ENCODE measurements at regions not wholly inside any gene's neighbourhood (a gene's known extent, or its start where the extent isn't known, plus 50 kb on each side); places are given as distances from the start of the nearest gene placed in this dataset.

DNA sequence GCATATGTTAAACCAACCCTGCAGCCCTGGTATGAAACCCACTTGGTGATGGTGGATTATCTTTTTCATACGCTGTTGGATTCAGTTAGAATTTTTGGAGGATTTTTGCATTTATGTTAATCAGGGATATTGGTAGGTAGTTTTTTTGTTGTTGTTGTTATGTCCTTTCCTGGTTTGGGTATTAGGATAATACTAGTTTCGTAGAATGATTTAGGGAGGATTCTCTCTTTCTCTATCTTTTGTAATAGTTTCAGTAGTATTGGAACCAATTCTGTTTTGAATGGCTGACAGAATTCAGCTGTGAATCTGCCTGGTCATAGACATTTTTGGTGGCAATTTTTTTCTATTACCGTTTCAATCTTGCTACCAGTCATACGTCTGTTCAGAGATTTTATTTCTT lies 305.4 kb downstream of the IDS start:
- Histone ChIP-seq H3K27ac (no peak overlapping the region), H3K4me1 (ENCODE audit: control insufficient read depth in 1 of 2, low read depth in 2 of 2) (no peaks in the 10 kb centered on the region), H3K36me3 (no peaks in the 10 kb centered on the region), H3K27me3 (replicated peaks; ENCODE audit: insufficient read depth) (no peaks in the 10 kb centered on the region), H3K9me3 (no peaks in the 10 kb centered on the region), H3K4me3 (no peak overlapping the region)
- TF ChIP-seq, protein P1, sequence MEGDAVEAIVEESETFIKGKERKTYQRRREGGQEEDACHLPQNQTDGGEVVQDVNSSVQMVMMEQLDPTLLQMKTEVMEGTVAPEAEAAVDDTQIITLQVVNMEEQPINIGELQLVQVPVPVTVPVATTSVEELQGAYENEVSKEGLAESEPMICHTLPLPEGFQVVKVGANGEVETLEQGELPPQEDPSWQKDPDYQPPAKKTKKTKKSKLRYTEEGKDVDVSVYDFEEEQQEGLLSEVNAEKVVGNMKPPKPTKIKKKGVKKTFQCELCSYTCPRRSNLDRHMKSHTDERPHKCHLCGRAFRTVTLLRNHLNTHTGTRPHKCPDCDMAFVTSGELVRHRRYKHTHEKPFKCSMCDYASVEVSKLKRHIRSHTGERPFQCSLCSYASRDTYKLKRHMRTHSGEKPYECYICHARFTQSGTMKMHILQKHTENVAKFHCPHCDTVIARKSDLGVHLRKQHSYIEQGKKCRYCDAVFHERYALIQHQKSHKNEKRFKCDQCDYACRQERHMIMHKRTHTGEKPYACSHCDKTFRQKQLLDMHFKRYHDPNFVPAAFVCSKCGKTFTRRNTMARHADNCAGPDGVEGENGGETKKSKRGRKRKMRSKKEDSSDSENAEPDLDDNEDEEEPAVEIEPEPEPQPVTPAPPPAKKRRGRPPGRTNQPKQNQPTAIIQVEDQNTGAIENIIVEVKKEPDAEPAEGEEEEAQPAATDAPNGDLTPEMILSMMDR (IDR thresholded peaks at IDR 0.05) = no peak
- DNase-seq (ENCODE audit: low spot score) = no peak
- no peak for ATAC-seq (ENCODE audit: insufficient number of reproducible peaks, low FRiP score, low read depth)

DNA sequence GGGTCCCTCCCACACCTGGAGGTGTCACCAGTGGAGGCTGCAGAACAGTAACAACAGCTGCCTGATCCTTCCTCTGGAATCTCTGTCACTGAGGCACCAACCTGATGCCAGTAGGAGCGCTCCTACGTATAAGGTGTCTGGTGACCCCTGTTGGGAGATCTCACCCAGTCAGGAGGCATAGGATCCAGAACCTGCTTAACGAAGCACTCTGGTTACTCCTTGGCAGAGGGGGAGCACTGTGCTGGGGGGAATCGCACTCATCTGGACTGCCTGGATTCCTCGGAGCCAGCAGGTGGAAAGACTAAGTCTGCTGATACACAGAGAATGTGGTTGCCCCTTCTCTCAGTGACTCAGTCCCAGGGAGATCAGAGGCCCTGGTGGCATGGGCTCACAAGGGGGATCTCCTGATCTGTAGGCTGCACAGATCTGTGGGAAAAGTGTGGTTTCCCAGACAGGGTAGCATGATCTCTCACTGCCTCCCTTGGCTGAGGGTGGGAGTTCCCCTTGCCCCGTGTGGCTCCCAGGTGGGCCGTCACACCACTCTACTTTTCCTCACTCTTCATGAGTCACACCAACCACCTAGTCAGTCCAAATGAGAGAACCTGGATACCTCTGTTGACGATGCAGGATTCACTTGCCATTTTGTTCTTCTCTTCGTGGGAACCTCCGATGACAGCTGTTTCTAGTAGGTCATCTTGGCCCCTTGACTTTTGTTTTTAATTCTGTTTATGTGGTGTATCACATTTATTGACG lies 305.9 kb downstream of the IDS start:
- no peaks in the 10 kb centered on the region for H3K36me3 ChIP-seq
- no peak overlapping the region for H3K27ac ChIP-seq
- no peak for ATAC-seq (ENCODE audit: insufficient number of reproducible peaks, low FRiP score, low read depth)
- no peak overlapping the region for H3K4me3 ChIP-seq
- TF ChIP-seq, protein P1 (IDR thresholded peaks at IDR 0.05) = no peak
- DNase-seq (ENCODE audit: low spot score) = no peak
- no peaks in the 10 kb centered on the region for H3K9me3 ChIP-seq
- H3K27me3 ChIP-seq (replicated peaks; ENCODE audit: insufficient read depth) = no peaks in the 10 kb centered on the region
- H3K4me1 ChIP-seq (ENCODE audit: control insufficient read depth in 1 of 2, low read depth in 2 of 2) = no peaks in the 10 kb centered on the region

DNA sequence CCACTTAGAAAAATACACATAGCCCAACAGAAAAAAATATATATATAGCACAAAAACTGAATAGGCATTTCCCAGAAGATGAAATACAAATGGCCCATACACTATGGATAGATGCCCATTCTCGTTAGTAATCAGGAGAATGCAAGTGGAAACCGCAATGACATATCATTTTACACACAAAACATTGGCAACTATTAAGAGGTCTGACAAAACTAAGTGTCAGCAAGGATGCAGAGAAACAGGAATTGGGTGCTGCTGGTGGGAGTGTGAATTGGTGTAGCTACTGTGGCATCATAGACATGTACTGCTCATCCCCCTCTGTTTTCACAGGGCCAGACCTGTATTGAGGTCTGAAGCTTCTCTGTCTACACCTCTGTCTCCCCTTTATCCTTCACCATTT lies 320.0 kb downstream of the IDS start:
- TF ChIP-seq, protein P1 (IDR thresholded peaks at IDR 0.05) = no peak
- no peak for ATAC-seq (ENCODE audit: insufficient number of reproducible peaks, low FRiP score, low read depth)

DNA sequence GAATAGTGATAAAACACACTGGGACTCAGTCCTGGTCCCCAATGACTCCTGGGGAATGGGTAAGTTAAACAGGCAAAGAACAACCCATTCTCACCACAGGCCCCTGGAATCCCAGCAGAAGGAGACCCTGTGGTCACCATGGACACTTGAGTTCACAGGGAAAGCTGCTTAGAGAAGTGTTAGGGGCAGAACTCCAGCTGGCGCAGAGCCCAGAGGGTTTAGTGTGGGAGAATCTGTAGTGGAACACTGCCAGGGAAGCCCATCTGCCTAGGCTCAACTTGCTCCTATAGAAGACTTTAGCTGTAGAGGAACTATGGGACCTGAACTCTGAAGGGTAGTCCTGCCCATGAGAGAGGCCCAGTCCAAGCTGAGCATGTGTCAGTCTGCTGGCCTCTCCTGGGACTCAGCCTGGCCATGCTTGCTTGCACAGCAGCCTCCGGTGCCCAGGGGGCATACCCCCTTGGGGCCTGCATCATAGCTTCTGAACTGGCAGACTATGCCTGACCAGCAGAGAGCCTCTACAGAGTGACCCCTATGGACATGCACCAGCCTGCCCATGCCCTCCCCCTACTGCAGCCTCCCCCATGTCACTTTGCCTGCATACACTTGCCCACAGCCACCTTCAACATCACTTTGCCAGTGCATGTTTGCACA lies 343.5 kb downstream of the IDS start:
- DNase-seq (ENCODE audit: low spot score) (no peak), ATAC-seq (ENCODE audit: insufficient number of reproducible peaks, low FRiP score, low read depth) (no peak)
- Histone ChIP-seq H3K4me3 (no peak overlapping the region), H3K27ac (no peak overlapping the region), H3K9me3 (no peaks in the 10 kb centered on the region), H3K4me1 (ENCODE audit: control insufficient read depth in 1 of 2, low read depth in 2 of 2) (no peaks in the 10 kb centered on the region), H3K27me3 (replicated peaks; ENCODE audit: insufficient read depth) (no peaks in the 10 kb centered on the region), H3K36me3 (no peaks in the 10 kb centered on the region)
- TF ChIP-seq, protein P1 (IDR thresholded peaks at IDR 0.05) = no peak

More for the DNA sequence above, 320.0 kb downstream of the IDS start:
- H3K27ac ChIP-seq = no peak overlapping the region
- no peaks in the 10 kb centered on the region for H3K4me1 ChIP-seq (ENCODE audit: control insufficient read depth in 1 of 2, low read depth in 2 of 2)
- no peaks in the 10 kb centered on the region for H3K27me3 ChIP-seq (replicated peaks; ENCODE audit: insufficient read depth)
- H3K9me3 ChIP-seq = no peaks in the 10 kb centered on the region
- no peak overlapping the region for H3K4me3 ChIP-seq
- H3K36me3 ChIP-seq = no peaks in the 10 kb centered on the region
- DNase-seq (ENCODE audit: low spot score) = no peak

DNA sequence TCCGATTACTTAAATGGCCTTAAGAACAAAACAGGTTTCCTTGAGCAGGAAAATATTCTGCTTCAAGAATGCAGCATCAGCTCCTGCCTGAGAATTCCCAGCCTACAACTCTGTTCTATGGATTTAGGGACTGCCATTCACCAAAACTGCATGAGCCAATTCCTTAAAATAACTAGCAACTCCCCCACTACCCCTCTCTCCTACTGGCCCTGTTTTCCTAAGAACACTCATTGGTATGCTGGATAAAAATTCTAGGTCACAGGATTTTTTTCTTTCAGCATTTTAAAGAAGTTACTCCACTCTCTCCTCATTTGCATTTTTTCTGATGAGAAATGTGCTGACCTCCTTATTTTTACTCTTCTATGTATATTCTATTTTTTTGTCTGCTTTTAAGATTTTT lies 347.1 kb downstream of the IDS start:
- ATAC-seq (ENCODE audit: insufficient number of reproducible peaks, low FRiP score, low read depth) = no peak
- Histone ChIP-seq H3K9me3 (no peaks in the 10 kb centered on the region), H3K4me1 (ENCODE audit: control insufficient read depth in 1 of 2, low read depth in 2 of 2) (no peaks in the 10 kb centered on the region), H3K27ac (no peak overlapping the region), H3K27me3 (replicated peaks; ENCODE audit: insufficient read depth) (no peaks in the 10 kb centered on the region), H3K4me3 (no peak overlapping the region), H3K36me3 (no peaks in the 10 kb centered on the region)
- DNase-seq (ENCODE audit: low spot score) = no peak
- TF ChIP-seq, protein P1 (IDR thresholded peaks at IDR 0.05) = no peak

Data from thoracic aorta (tissue), 2 donors.